HG03354 (cell line): ENCODE measurements at regions not wholly inside any gene's neighbourhood (a gene's known extent, or its start where the extent isn't known, plus 50 kb on each side); places are given as distances from the start of the nearest gene placed in this dataset.
"Not testable (repeated sequence)": the region's sequence is repeated elsewhere in the genome, so short reads cannot be mapped to it uniquely, and the experiment has no call there.

Source experiments
- ATAC-seq: cut with Tn5 transposase; IDR thresholded peaks from one replicate; pipeline ENCODE4 v1.9.1; 2021; ENCODE audit warnings: mild to moderate bottlenecking; ENCODE audit not compliant: unreplicated experiment, poor library complexity, severe bottlenecking

GRCh38 chr6:164370773-164371172 is 938.6 kb downstream of the C6orf118 start:
- ATAC-seq: no peak

GRCh38 chr6:164359441-164359840 is 944.9 kb downstream of the QKI start:
- no peak for ATAC-seq

- ATAC-seq: no peak
These were observed 944.5 kb downstream of the QKI start for GRCh38 chr6:164359036-164359435.

GRCh38 chr6:164356814-164357213 is 942.3 kb downstream of the QKI start:
- no peak for ATAC-seq

GRCh38 chr6:164347455-164347854 is 932.9 kb downstream of the QKI start:
- ATAC-seq: no peak

DNA sequence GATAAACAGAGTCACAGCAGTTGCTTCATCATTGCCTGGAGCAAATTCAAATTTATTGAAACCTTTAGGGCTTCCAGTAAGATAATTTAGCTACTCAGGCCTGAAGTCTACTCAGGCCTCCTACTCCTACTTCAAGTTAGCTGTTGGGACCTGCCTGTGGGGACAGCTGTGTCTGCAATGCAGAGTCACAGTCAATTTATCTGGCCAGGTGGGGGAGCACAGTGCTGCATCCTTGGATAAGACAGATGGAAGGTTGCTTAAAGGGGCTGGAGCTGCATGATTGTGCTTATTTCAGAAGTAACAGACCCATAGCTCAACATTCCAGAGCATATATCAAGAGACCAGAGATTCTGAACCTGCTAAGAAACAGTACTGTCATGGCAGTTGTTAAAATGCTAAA is 932.1 kb downstream of the QKI start:
- ATAC-seq: no peak

GRCh38 chr6:164345806-164346496 is 931.4 kb downstream of the QKI start:
- no peak for ATAC-seq

DNA sequence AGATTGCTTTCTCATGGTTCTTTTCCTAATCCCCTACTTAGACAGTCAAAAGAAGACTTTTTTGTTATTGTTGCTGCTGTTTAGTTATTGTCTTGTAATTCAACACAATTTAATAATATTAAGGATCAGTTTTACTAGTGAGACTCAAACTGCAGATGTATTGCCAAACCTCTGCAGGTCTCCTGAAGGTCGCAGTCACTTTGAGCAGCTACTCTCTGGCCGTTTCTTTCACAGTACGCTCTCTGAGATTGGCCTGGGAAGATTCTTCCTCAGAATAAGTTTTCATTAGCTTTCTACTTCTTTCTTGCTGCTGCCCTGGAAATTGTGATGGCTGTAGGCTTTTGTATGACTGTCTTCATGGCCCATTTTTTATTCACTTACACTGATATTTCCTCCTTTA is 930.8 kb downstream of the QKI start:
- no peak for ATAC-seq

GRCh38 chr6:164344801-164345291 is 930.3 kb downstream of the QKI start:
- no peak for ATAC-seq

DNA sequence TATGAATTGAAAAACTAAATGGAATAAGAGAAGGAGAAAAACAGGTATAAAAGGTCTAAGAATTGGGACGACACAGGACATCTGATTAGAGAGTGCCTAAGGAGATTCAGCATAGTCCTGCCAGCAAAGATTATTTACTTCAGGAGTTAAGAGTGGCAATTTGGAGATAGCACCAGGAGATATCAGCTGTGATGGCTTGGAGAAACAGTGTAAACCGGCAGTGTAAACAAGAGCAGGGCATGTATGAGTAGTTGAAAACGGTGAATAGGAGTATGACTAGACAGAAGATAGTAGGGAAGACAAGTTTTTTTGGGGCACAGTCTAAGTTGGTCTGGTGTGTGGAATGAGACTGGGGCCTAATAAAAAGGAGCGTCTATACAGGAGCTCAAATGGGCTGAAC is 924.9 kb downstream of the QKI start:
- not testable (repeated sequence) for ATAC-seq

DNA sequence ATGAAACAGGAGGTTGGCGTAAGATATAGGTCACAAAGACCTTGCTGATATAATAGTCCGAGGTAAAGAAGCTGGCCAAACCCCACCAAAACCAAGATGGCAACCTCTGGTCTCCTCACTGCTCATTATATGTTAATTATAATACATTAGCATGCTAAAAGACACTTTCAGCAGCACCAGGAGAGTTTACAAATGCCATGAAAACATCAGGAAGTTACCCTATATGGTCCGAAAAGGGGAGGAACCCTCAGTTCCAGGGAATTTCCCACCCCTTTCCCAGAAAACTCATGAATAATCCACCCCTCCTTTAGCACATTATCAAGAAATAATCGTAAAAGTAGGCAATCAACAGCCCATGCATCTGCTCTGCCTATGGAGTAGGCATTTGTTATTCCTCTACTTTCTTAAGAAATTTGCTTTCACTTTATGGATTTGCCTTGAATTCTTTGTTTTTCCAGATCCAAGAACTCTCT is 923.4 kb downstream of the QKI start:
- ATAC-seq: no peak

- no peak for ATAC-seq
These were observed 922.8 kb downstream of the QKI start for GRCh38 chr6:164337024-164337924.

GRCh38 chr6:164336455-164336854 is 921.9 kb downstream of the QKI start:
- no peak for ATAC-seq

DNA sequence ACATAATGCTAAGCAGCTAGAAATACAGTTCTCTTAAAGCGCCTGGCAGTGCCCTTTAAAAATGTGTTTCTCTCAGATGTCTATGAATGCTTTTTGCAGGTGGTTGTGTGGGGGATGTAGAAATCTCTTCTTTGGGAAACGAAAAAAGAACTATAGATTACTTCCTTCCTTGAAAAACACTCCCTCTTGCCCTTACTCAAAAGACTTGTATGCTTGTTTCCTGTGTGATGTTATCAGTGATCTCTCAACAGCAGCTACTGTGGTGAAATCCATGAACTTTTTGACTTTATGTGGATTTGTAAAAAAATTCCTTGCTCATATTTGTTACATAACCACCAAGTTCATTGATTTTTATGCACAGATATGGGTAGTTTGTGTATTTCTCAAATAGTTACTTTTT is 916.5 kb downstream of the QKI start:
- no peak for ATAC-seq

- no peak for ATAC-seq
These were observed 910.6 kb downstream of the QKI start for GRCh38 chr6:164325168-164325567.

DNA sequence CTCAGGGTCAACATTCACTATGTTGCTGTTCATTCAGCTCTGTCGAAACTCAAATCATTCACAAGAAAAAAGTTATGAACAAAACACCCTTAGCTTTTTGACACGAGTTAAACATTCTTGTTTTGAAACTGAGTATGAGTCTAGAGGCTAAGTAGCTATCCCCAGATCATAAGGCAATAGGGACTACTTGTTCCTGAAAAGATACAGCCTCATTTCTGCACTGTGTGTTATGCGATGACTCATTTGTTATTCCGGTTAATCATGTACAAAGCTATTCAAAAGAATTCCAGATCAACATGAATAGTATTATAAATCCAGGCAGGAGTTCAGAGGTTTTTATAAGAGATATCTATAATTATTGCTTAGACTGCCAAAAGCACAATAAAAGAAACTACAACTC is 908.0 kb downstream of the QKI start:
- ATAC-seq: no peak

DNA sequence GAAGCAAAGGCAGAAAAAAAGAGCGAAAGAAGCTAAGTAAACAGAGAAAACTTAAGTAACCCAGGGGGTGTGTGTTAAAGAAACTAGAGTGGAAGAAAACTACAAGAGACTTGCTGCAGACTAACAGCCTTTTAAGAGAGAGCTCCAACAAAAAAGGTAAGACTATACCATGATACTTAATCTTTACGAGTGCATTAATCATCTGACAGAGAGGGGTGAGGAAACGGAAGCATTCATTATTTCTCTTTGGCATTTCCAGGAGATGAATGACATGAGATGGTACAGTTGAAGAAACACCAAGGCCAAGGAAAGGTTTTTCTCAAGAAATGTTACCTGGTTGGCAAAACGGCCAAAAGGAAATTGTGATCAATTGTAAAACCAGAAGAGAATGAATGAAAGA is 906.8 kb downstream of the QKI start:
- no peak for ATAC-seq

DNA sequence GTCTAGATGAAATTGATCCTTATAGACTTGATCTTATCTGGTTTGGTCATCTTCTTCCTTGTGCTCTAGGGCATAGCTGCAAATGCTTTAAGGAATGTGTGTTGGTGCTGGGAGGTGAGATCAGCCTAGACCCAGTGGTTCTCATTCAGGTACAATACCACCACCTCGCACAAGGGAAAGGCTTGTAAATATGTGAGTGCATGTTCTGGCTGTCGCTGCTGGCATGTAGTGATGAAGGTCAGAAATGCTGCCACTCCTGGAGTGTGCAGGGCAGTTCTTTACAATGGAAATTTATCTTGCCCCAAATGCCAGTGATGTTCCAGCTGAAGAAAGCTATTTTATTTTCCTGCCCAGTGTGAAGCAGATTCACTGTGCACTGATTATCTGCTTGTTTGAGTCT is 900.9 kb downstream of the QKI start:
- ATAC-seq: no peak

DNA sequence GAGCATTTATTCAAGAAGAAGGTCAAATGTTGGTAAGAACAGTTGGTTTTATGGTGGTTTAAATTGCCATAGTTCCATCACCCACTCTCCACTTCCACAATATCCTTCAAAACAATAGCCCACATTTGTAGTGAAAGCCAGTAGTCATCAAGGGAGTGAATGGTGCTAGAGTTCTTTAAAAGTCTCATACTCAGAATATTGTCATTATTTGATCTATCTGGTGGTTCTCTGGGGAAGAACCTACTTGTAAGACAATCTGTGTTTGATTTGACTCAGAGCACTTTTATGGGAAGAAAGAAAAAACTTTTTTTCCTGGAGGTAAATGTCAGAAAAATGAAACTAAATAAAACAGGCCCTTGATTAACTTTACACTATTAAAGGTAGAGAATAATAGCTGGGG is 893.8 kb downstream of the QKI start:
- no peak for ATAC-seq

- no peak for ATAC-seq
These were observed 888.8 kb downstream of the QKI start for GRCh38 chr6:164303102-164303964.
